Dermis microvascular lymphatic vessel endothelial cell (primary cell): ENCODE measurements at regions not wholly inside any gene's neighbourhood (a gene's known extent, or its start where the extent isn't known, plus 50 kb on each side); places are given as distances from the start of the nearest gene placed in this dataset.

ENCODE experiments used
- DNase-seq, 2 donors: peaks; one replicate each; pipeline versions ENCODE4 v3.0.0 to v3.0.0-alpha.2; 2010; ENCODE audit warnings: low read depth in 2 of 2

GRCh38 chr9:121550041-121550440 is 50.4 kb upstream of the GGTA1 start:
- no peak for DNase-seq

GRCh38 chr9:121550569-121551512 is 51.2 kb upstream of the GGTA1 start:
- peak; percentile 31 to 70 for DNase-seq

GRCh38 chr9:121551985-121552753 is 52.5 kb upstream of the GGTA1 start:
- no peak for DNase-seq

- no peak for DNase-seq
Measured at GRCh38 chr9:121556082-121556481, 56.4 kb upstream of the GGTA1 start.

- DNase-seq = peak in 1 of 2 donors; percentile 16
Measured at GRCh38 chr9:121556580-121556979, 56.9 kb upstream of the GGTA1 start.

- DNase-seq = peak in 1 of 2 donors; percentile 84
Measured at GRCh38 chr9:121557581-121558447, 58.2 kb upstream of the GGTA1 start.

- no peak for DNase-seq
Measured at GRCh38 chr9:121558473-121558872, 58.8 kb upstream of the GGTA1 start.

- DNase-seq = peak in 1 of 2 donors; percentile 39
Measured at GRCh38 chr9:121559183-121559582, 59.5 kb upstream of the GGTA1 start.

GRCh38 chr9:121560921-121561320 is 61.3 kb upstream of the GGTA1 start:
- no peak for DNase-seq

GRCh38 chr9:121561385-121562222 is 62.0 kb upstream of the GGTA1 start:
- no peak for DNase-seq

- DNase-seq = no peak
Measured at GRCh38 chr9:121562301-121562700, 62.7 kb upstream of the GGTA1 start.

GRCh38 chr9:121563425-121563824 is 63.8 kb upstream of the GGTA1 start:
- DNase-seq = no peak

GRCh38 chr9:121563881-121564460 is 64.3 kb upstream of the GGTA1 start:
- no peak for DNase-seq

GRCh38 chr9:121564504-121565260 is 65.0 kb upstream of the GGTA1 start:
- no peak for DNase-seq

GRCh38 chr9:121566481-121567465 is 67.1 kb upstream of the GGTA1 start:
- DNase-seq = no peak

- no peak for DNase-seq
Measured at GRCh38 chr9:121567500-121568342, 68.1 kb upstream of the GGTA1 start.
